Thymus (tissue), 11 donors: ENCODE measurements at regions not wholly inside any gene's neighbourhood (a gene's known extent, or its start where the extent isn't known, plus 50 kb on each side); places are given as distances from the start of the nearest gene placed in this dataset.

Experiments
- DNase-seq, 9 donors: peaks; one replicate each; pipeline ENCODE4 v3.0.0-alpha.2; 2013; ENCODE audit warnings: low spot score in 9 of 9, low read depth in 6 of 9, missing footprints in 1 of 9
- H3K27ac ChIP-seq, 2 donors: one replicate each; pipeline ENCODE4 v1.5.1; 2013; ENCODE audit warnings: control low read depth in 1 of 2, low read depth in 1 of 2, low read length in 1 of 2, mild to moderate bottlenecking in 1 of 2, moderate library complexity in 1 of 2
- H3K27me3 ChIP-seq, 2 donors: one replicate each; pipeline ENCODE4 v1.5.1; 2013; ENCODE audit warnings: low read length in 1 of 2; ENCODE audit not compliant: control insufficient read depth in 2 of 2, insufficient read depth in 1 of 2
- H3K36me3 ChIP-seq, 2 donors: one replicate each; pipeline ENCODE4 v1.5.1; 2013; ENCODE audit warnings: low read length in 1 of 2, mild to moderate bottlenecking in 1 of 2, moderate library complexity in 1 of 2; ENCODE audit not compliant: control insufficient read depth in 2 of 2, insufficient read depth in 2 of 2
- H3K4me1 ChIP-seq, 2 donors: one replicate each; pipeline ENCODE4 v1.5.1; 2013; ENCODE audit warnings: low read length in 2 of 2; ENCODE audit not compliant: control insufficient read depth in 2 of 2, insufficient read depth in 2 of 2
- H3K4me3 ChIP-seq, 2 donors: one replicate each; pipeline ENCODE4 v1.5.1; 2013; ENCODE audit warnings: low read length in 2 of 2, control low read depth in 1 of 2, mild to moderate bottlenecking in 1 of 2
- H3K9me3 ChIP-seq, 2 donors: one replicate each; pipeline ENCODE4 v1.5.1; 2013; ENCODE audit warnings: low read length in 1 of 2, mild to moderate bottlenecking in 1 of 2; ENCODE audit not compliant: control insufficient read depth in 2 of 2, insufficient read depth in 1 of 2
- WGBS: extraction: QIAGEN DNeasy Blood & Tissue Kit; methylation state at CpG from one replicate; pipeline ENCODE4 v1.1.7; 2013; 5-methylcytosine and 5-hydroxymethylcytosine counted together
- donor health status: healthy.

- Histone ChIP-seq H3K36me3 (no peaks in the 10 kb centered on the region), H3K27ac (no peak overlapping the region), H3K27me3 (no peaks in the 10 kb centered on the region), H3K4me1 (no peaks in the 10 kb centered on the region), H3K9me3 (no peaks in the 10 kb centered on the region), H3K4me3 (no peak overlapping the region)
- WGBS: 53% methylated on average over 1 of the region's 1 CpG
- no peak for DNase-seq
Observed at GRCh38 chr9:26058111-26058895, 380.1 kb upstream of the TUSC1 start.

GRCh38 chr9:26057050-26057449, 378.8 kb upstream of the TUSC1 start:
- H3K4me1 ChIP-seq: no peaks in the 10 kb centered on the region
- H3K9me3 ChIP-seq: no peaks in the 10 kb centered on the region
- no peak for DNase-seq
- no peak overlapping the region for H3K27ac ChIP-seq
- H3K36me3 ChIP-seq: no peaks in the 10 kb centered on the region
- 86% methylated on average over 3 of the region's 3 CpGs for WGBS
- no peak overlapping the region for H3K4me3 ChIP-seq
- H3K27me3 ChIP-seq: no peaks in the 10 kb centered on the region

- Histone ChIP-seq H3K4me3 (no peak overlapping the region), H3K4me1 (no peaks in the 10 kb centered on the region), H3K9me3 (no peaks in the 10 kb centered on the region), H3K36me3 (no peaks in the 10 kb centered on the region), H3K27me3 (no peaks in the 10 kb centered on the region), H3K27ac (no peak overlapping the region)
- DNase-seq: no peak
- WGBS: 85% methylated on average over 4 of the region's 4 CpGs
Observed at GRCh38 chr9:26054600-26055520, 376.6 kb upstream of the TUSC1 start.

GRCh38 chr9:26053954-26054353, 375.7 kb upstream of the TUSC1 start:
- Histone ChIP-seq H3K4me3 (no peak overlapping the region), H3K4me1 (no peaks in the 10 kb centered on the region), H3K36me3 (no peaks in the 10 kb centered on the region), H3K9me3 (no peaks in the 10 kb centered on the region), H3K27me3 (no peaks in the 10 kb centered on the region), H3K27ac (no peak overlapping the region)
- DNase-seq: no peak
- 89% methylated on average over 3 of the region's 3 CpGs for WGBS

GRCh38 chr9:26043431-26043830, 365.2 kb upstream of the TUSC1 start:
- no peaks in the 10 kb centered on the region for H3K4me1 ChIP-seq
- no peak overlapping the region for H3K4me3 ChIP-seq
- no peaks in the 10 kb centered on the region for H3K9me3 ChIP-seq
- H3K27ac ChIP-seq: no peak overlapping the region
- no peaks in the 10 kb centered on the region for H3K36me3 ChIP-seq
- no peak for DNase-seq
- H3K27me3 ChIP-seq: no peaks in the 10 kb centered on the region
- WGBS: 94% methylated on average over 1 of the region's 1 CpG

GRCh38 chr9:26034786-26035185, 356.5 kb upstream of the TUSC1 start:
- Histone ChIP-seq H3K4me3 (no peak overlapping the region), H3K27me3 (no peaks in the 10 kb centered on the region), H3K9me3 (no peaks in the 10 kb centered on the region), H3K36me3 (no peaks in the 10 kb centered on the region), H3K27ac (no peak overlapping the region), H3K4me1 (no peaks in the 10 kb centered on the region)
- no peak for DNase-seq
- WGBS: 93% methylated on average over 6 of the region's 6 CpGs

- no peaks in the 10 kb centered on the region for H3K36me3 ChIP-seq
- no peaks in the 10 kb centered on the region for H3K4me1 ChIP-seq
- H3K27me3 ChIP-seq: no peaks in the 10 kb centered on the region
- 83% methylated on average over 3 of the region's 3 CpGs for WGBS
- no peaks in the 10 kb centered on the region for H3K9me3 ChIP-seq
- no peak overlapping the region for H3K27ac ChIP-seq
- no peak for DNase-seq
- no peak overlapping the region for H3K4me3 ChIP-seq
Observed at GRCh38 chr9:26033336-26033735, 355.1 kb upstream of the TUSC1 start.

GRCh38 chr9:26026423-26027100, 348.3 kb upstream of the TUSC1 start:
- no peaks in the 10 kb centered on the region for H3K4me1 ChIP-seq
- WGBS: 75% methylated on average over 2 of the region's 2 CpGs
- H3K27me3 ChIP-seq: no peaks in the 10 kb centered on the region
- no peak overlapping the region for H3K4me3 ChIP-seq
- no peak for DNase-seq
- H3K27ac ChIP-seq: no peak overlapping the region
- no peaks in the 10 kb centered on the region for H3K9me3 ChIP-seq
- no peaks in the 10 kb centered on the region for H3K36me3 ChIP-seq

- no peaks in the 10 kb centered on the region for H3K4me1 ChIP-seq
- peaks cover 0 to 7% of the 10 kb centered on the region in 2 donors for H3K9me3 ChIP-seq
- H3K27me3 ChIP-seq: no peaks in the 10 kb centered on the region
- no peaks in the 10 kb centered on the region for H3K36me3 ChIP-seq
- DNase-seq: no peak
- no peak overlapping the region for H3K4me3 ChIP-seq
- no peak overlapping the region for H3K27ac ChIP-seq
Observed at GRCh38 chr9:26013199-26013598, 335.0 kb upstream of the TUSC1 start.
